HG03039 (cell line): ENCODE measurements at regions not wholly inside any gene's neighbourhood (a gene's known extent, or its start where the extent isn't known, plus 50 kb on each side); places are given as distances from the start of the nearest gene placed in this dataset.

Experiments
- ATAC-seq: cut with Tn5 transposase; IDR thresholded peaks from one replicate; pipeline ENCODE4 v1.9.1; 2021; ENCODE audit warnings: mild to moderate bottlenecking, moderate library complexity; ENCODE audit not compliant: unreplicated experiment

GRCh38 chr2:4356109-4356508, 652.7 kb downstream of the DCDC2C start:
- no peak for ATAC-seq

- no peak for ATAC-seq
Observed at GRCh38 chr2:4356541-4356940, 653.2 kb downstream of the DCDC2C start.

- no peak for ATAC-seq
Observed at GRCh38 chr2:4357121-4357520, 653.7 kb downstream of the DCDC2C start.

- ATAC-seq: no peak
Observed at GRCh38 chr2:4358837-4359236, 655.5 kb downstream of the DCDC2C start.

GRCh38 chr2:4368907-4369306, 665.5 kb downstream of the DCDC2C start:
- ATAC-seq: no peak

GRCh38 chr2:4369826-4370419, 666.5 kb downstream of the DCDC2C start:
- no peak for ATAC-seq

- ATAC-seq: no peak
Observed at GRCh38 chr2:4370422-4371090, 667.2 kb downstream of the DCDC2C start.

GRCh38 chr2:4381049-4381448, 677.7 kb downstream of the DCDC2C start:
- no peak for ATAC-seq

- no peak for ATAC-seq
Observed at GRCh38 chr2:4381773-4382172, 678.4 kb downstream of the DCDC2C start.

- no peak for ATAC-seq
Observed at GRCh38 chr2:4391013-4391412, 687.6 kb downstream of the DCDC2C start.

- ATAC-seq: no peak
Observed at GRCh38 chr2:4404363-4404762, 701.0 kb downstream of the DCDC2C start.

- no peak for ATAC-seq
Observed at GRCh38 chr2:4408321-4408720, 704.9 kb downstream of the DCDC2C start.

- no peak for ATAC-seq
Observed at GRCh38 chr2:4412637-4413187, 709.3 kb downstream of the DCDC2C start.

- no peak for ATAC-seq
Observed at GRCh38 chr2:4415171-4415570, 711.8 kb downstream of the DCDC2C start.

- ATAC-seq: no peak
Observed at GRCh38 chr2:4415810-4416413, 712.5 kb downstream of the DCDC2C start.

GRCh38 chr2:4416431-4416830, 713.1 kb downstream of the DCDC2C start:
- ATAC-seq: no peak

GRCh38 chr2:4417771-4418170, 714.4 kb downstream of the DCDC2C start:
- ATAC-seq: no peak

- no peak for ATAC-seq
Observed at GRCh38 chr2:4420032-4420431, 716.7 kb downstream of the DCDC2C start.

GRCh38 chr2:4424153-4424552, 720.8 kb downstream of the DCDC2C start:
- ATAC-seq: no peak

- no peak for ATAC-seq
Observed at GRCh38 chr2:4427083-4427482, 723.7 kb downstream of the DCDC2C start.

- no peak for ATAC-seq
Observed at GRCh38 chr2:4445821-4446220, 742.4 kb downstream of the DCDC2C start.

- no peak for ATAC-seq
Observed at GRCh38 chr2:4454907-4455306, 751.5 kb downstream of the DCDC2C start.
